GM23338 (cell line): ENCODE measurements at regions not wholly inside any gene's neighbourhood (a gene's known extent, or its start where the extent isn't known, plus 50 kb on each side); places are given as distances from the start of the nearest gene placed in this dataset.

Source experiments
- ETS1 ChIP-seq: IDR thresholded peaks from 2 replicates; pipeline ENCODE4 v1.6.1; 2016; ENCODE audit warnings: antibody characterized with exemption
- NANOG ChIP-seq: IDR thresholded peaks from 2 replicates; pipeline ENCODE4 v1.6.1; 2016; ENCODE audit warnings: antibody characterized with exemption, borderline replicate concordance
- REST ChIP-seq: IDR thresholded peaks from one replicate; pipeline ENCODE4 v1.6.1; 2018; ENCODE audit warnings: antibody characterized with exemption; ENCODE audit not compliant: unreplicated experiment
- ZNF114 ChIP-seq: fragments of 250-450 bp; sonication (Bioruptor Pico); IDR thresholded peaks from 2 replicates; pipeline ENCODE4 v1.5.0; 2020; ENCODE audit warnings: mild to moderate bottlenecking, moderate library complexity
- ZNF331 ChIP-seq: fragments of 250-450 bp; sonication (Bioruptor Pico); IDR thresholded peaks from 2 replicates; pipeline ENCODE4 v1.5.0; 2020; ENCODE audit warnings: low read depth, mild to moderate bottlenecking, moderate library complexity
- ZNF462 ChIP-seq: fragments of 250-450 bp; sonication (Bioruptor Pico); IDR thresholded peaks from 2 replicates; pipeline ENCODE4 v1.5.0; 2020; ENCODE audit warnings: mild to moderate bottlenecking, moderate library complexity

GRCh38 chr7:117960351-117960750 is 87.1 kb upstream of the CTTNBP2 start (continued):
- TF ChIP-seq ZNF462 (no peak), ETS1 (no peak), NANOG (no peak), REST (no peak), ZNF114 (no peak), ZNF331 (CRISPR knock-in tag) (no peak)
